Neural crest cell (in vitro differentiated cells): ENCODE measurements at regions not wholly inside any gene's neighbourhood (a gene's known extent, or its start where the extent isn't known, plus 50 kb on each side); places are given as distances from the start of the nearest gene placed in this dataset.

ENCODE experiments used
- DNase-seq: peaks from one replicate; pipeline ENCODE4 v3.0.0; 2021; ENCODE audit warnings: low read depth, mixed read lengths, low spot score
- H3K27ac Mint-ChIP-seq: one replicate; pipeline ENCODE4 v1.8.0; 2021; ENCODE audit warnings: mild to moderate bottlenecking, mixed read lengths; ENCODE audit not compliant: unreplicated experiment
- H3K27me3 Mint-ChIP-seq: 2 replicates; pipeline ENCODE4 v1.8.0; 2021; ENCODE audit warnings: low read depth, mild to moderate bottlenecking, mixed read lengths
- H3K36me3 Mint-ChIP-seq: 2 replicates; pipeline ENCODE4 v1.8.0; 2021; ENCODE audit warnings: low read depth, mild to moderate bottlenecking, mixed read lengths
- H3K4me1 Mint-ChIP-seq: 2 replicates; pipeline ENCODE4 v1.8.0; 2021; ENCODE audit warnings: mixed read lengths
- H3K4me3 Mint-ChIP-seq: one replicate; pipeline ENCODE4 v1.8.0; 2021; ENCODE audit warnings: mild to moderate bottlenecking, mixed read lengths
- H3K9me3 Mint-ChIP-seq: 2 replicates; pipeline ENCODE4 v1.8.0; 2021; ENCODE audit warnings: mixed read lengths
- CTCF ChIP-seq: fragments of 200-600 bp; sonication (generic); conservative IDR thresholded peaks from 2 replicates; pipeline ENCODE4 v1.5.0; 2021; ENCODE audit warnings: antibody characterized with exemption, mild to moderate bottlenecking

GRCh38 chr12:118921761-118922160, 59.6 kb upstream of the SRRM4 start:
- Mint-ChIP-seq H3K27ac (no peak overlapping the region), H3K4me1 (peaks cover 12% of the 10 kb centered on the region), H3K9me3 (no peaks in the 10 kb centered on the region), H3K36me3 (no peaks in the 10 kb centered on the region), H3K4me3 (no peak overlapping the region), H3K27me3 (peaks cover 38% of the 10 kb centered on the region)
- no peak for TF ChIP-seq CTCF
- no peak for DNase-seq

- peaks cover 42% of the 10 kb centered on the region for H3K27me3 Mint-ChIP-seq
- no peak overlapping the region for H3K27ac Mint-ChIP-seq
- no peaks in the 10 kb centered on the region for H3K36me3 Mint-ChIP-seq
- no peak for TF ChIP-seq CTCF
- DNase-seq: peak; percentile 36
- H3K9me3 Mint-ChIP-seq: no peaks in the 10 kb centered on the region
- no peak overlapping the region for H3K4me3 Mint-ChIP-seq
- H3K4me1 Mint-ChIP-seq: peaks cover 12% of the 10 kb centered on the region
Observed at GRCh38 chr12:118922405-118922804, 58.9 kb upstream of the SRRM4 start.

- DNase-seq: no peak
- no peak for TF ChIP-seq CTCF
- no peak overlapping the region for H3K27ac Mint-ChIP-seq
- no peaks in the 10 kb centered on the region for H3K4me1 Mint-ChIP-seq
- H3K36me3 Mint-ChIP-seq: no peaks in the 10 kb centered on the region
- H3K9me3 Mint-ChIP-seq: no peaks in the 10 kb centered on the region
- peaks cover 62% of the 10 kb centered on the region for H3K27me3 Mint-ChIP-seq
- H3K4me3 Mint-ChIP-seq: no peak overlapping the region
Observed at GRCh38 chr12:118925407-118925806, 55.9 kb upstream of the SRRM4 start.

- H3K27me3 Mint-ChIP-seq: peaks cover 65% of the 10 kb centered on the region
Observed at GRCh38 chr12:118925826-118926225, 55.5 kb upstream of the SRRM4 start.

More at GRCh38 chr12:118925826-118926225, 55.5 kb upstream of the SRRM4 start:
- Mint-ChIP-seq H3K4me1 (no peaks in the 10 kb centered on the region), H3K36me3 (no peaks in the 10 kb centered on the region), H3K27ac (no peak overlapping the region), H3K4me3 (no peak overlapping the region), H3K9me3 (no peaks in the 10 kb centered on the region)
- no peak for DNase-seq
- no peak for TF ChIP-seq CTCF
